Neutrophil (primary cell): ENCODE measurements at regions not wholly inside any gene's neighbourhood (a gene's known extent, or its start where the extent isn't known, plus 50 kb on each side); places are given as distances from the start of the nearest gene placed in this dataset.

ENCODE experiments used
- H3K27ac ChIP-seq: fragments of 200-600 bp; sonication (generic); 2 replicates; pipeline ENCODE4 v1.5.1; 2016; ENCODE audit warnings: mild to moderate bottlenecking, moderate library complexity
- H3K27me3 ChIP-seq: fragments of 200-600 bp; sonication (generic); 2 replicates; pipeline ENCODE4 v1.6.0; 2016; ENCODE audit warnings: mild to moderate bottlenecking
- H3K36me3 ChIP-seq: fragments of 200-600 bp; sonication (generic); 2 replicates; pipeline ENCODE4 v1.5.1; 2017
- H3K4me1 ChIP-seq, 2 experiments: fragments of 200-600 bp in 1 of 2; sonication (generic) in 1 of 2; 1 replicate in 1 of 2; 2 replicates in 1 of 2; pipeline versions ENCODE4 v1.5.1 to v1.6.1; 2013 to 2016; ENCODE audit warnings: low read depth in 1 of 2, low read length in 1 of 2, mild to moderate bottlenecking in 1 of 2, moderate library complexity in 1 of 2; ENCODE audit not compliant: control insufficient read depth in 1 of 2, insufficient read depth in 1 of 2
- H3K4me3 ChIP-seq, 2 experiments: fragments of 200-600 bp in 1 of 2; sonication (generic) in 1 of 2; 1 replicate in 1 of 2; 2 replicates in 1 of 2; pipeline ENCODE4 v1.5.1; 2013 to 2016; ENCODE audit warnings: low read depth in 1 of 2, low read length in 1 of 2, mild to moderate bottlenecking in 1 of 2, moderate library complexity in 1 of 2
- H3K9me3 ChIP-seq: fragments of 200-600 bp; sonication (generic); 2 replicates; pipeline ENCODE4 v1.5.1; 2016
- CTCF ChIP-seq: fragments of 200-600 bp; sonication (generic); IDR thresholded peaks from 2 replicates; pipeline ENCODE4 v1.5.1; 2016; ENCODE audit warnings: antibody characterized with exemption

GRCh38 chr12:93048656-93049055 is 119.6 kb upstream of the EEA1 start:
- no peak for TF ChIP-seq CTCF
- Histone ChIP-seq H3K4me3 (no peak overlapping the region), H3K36me3 (no peaks in the 10 kb centered on the region), H3K9me3 (no peaks in the 10 kb centered on the region), H3K27me3 (no peaks in the 10 kb centered on the region), H3K4me1 (no peaks in the 10 kb centered on the region), H3K27ac (no peak overlapping the region)

GRCh38 chr12:93050026-93050747 is 121.1 kb upstream of the EEA1 start:
- Histone ChIP-seq H3K4me1 (no peaks in the 10 kb centered on the region), H3K36me3 (no peaks in the 10 kb centered on the region), H3K4me3 (no peak overlapping the region), H3K9me3 (no peaks in the 10 kb centered on the region), H3K27ac (no peak overlapping the region), H3K27me3 (no peaks in the 10 kb centered on the region)
- no peak for TF ChIP-seq CTCF

- no peak for TF ChIP-seq CTCF
- Histone ChIP-seq H3K4me3 (no peak overlapping the region), H3K36me3 (no peaks in the 10 kb centered on the region), H3K27me3 (no peaks in the 10 kb centered on the region), H3K9me3 (no peaks in the 10 kb centered on the region), H3K4me1 (no peaks in the 10 kb centered on the region), H3K27ac (no peak overlapping the region)
Measured at GRCh38 chr12:93050748-93051081, 121.6 kb upstream of the EEA1 start.

GRCh38 chr12:93054021-93054420 is 124.9 kb upstream of the EEA1 start:
- H3K27ac ChIP-seq, result no peak overlapping the region
- H3K36me3 ChIP-seq, result no peaks in the 10 kb centered on the region
- H3K9me3 ChIP-seq, result no peaks in the 10 kb centered on the region
- peaks cover 0 to 4% of the 10 kb centered on the region in 2 experiments for H3K4me1 ChIP-seq
- no peak overlapping the region for H3K4me3 ChIP-seq
- TF ChIP-seq CTCF, result no peak
- no peaks in the 10 kb centered on the region for H3K27me3 ChIP-seq

GRCh38 chr12:93055221-93055620 is 126.1 kb upstream of the EEA1 start:
- Histone ChIP-seq H3K4me1 (peaks cover 0 to 4% of the 10 kb centered on the region in 2 experiments), H3K27ac (no peak overlapping the region), H3K4me3 (no peak overlapping the region), H3K9me3 (no peaks in the 10 kb centered on the region), H3K27me3 (no peaks in the 10 kb centered on the region), H3K36me3 (no peaks in the 10 kb centered on the region)
- no peak for TF ChIP-seq CTCF
